Posterior vena cava (tissue), 2 donors: ENCODE measurements at regions not wholly inside any gene's neighbourhood (a gene's known extent, or its start where the extent isn't known, plus 50 kb on each side); places are given as distances from the start of the nearest gene placed in this dataset.
"Not testable (repeated sequence)": the region's sequence is repeated elsewhere in the genome, so short reads cannot be mapped to it uniquely, and the experiment has no call there.

Source experiments
- DNase-seq: peaks from one replicate; pipeline ENCODE4 v3.0.0-alpha.2; 2020; ENCODE audit warnings: low spot score
- intact Hi-C, 2 donors: fragments of 100-400 bp; cut with DNase I; formaldehyde crosslinking; loops; one replicate each; pipeline versions ENCODE4 v1.14.1 to v1.14.2; 2022 to 2023
- donor health status: DM: yes; HTN: yes; CAD: no.
- donor health status: DM: yes; HTN: yes; CAD: no.

DNA sequence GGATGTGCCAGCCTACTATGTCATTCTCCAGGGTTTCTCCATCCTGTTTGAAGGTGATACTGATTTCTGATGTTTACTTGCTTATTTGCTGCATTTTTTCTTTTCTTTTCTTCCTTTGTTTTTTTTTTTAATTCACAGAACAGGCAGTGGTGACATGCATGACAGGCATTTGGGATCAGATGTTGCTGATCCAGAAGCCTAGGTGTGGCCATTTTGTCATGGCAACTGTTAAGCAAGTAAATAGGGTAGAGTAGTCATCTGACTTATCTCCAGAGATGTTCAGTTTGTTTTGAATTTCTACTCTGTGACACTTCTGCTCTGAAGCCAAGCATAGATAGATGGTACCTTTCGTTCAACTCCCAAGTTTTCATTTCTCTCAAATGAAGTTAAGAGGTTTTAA, 85.4 kb upstream of the IKBKE start:
- DNase-seq, intact Hi-C loops: not testable (repeated sequence)

DNA sequence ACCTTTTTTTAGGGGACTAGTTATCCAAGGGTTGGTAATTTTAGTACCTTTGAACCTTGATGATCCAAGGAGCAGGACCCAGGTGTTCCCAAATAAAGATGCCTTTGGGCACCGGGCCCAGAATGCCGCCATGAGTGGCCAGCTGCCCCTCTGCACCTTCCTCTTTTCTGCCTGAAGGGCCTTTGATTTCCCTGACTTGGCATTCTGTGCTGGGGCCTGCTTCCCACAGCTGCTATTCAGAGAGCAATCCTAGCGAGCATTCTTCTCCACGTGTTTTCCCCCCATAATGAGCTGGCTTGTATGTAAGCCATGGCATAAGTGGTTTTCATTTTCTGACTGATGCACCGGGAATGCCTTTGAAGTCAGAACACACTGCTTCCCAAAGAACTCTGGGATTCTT, 82.6 kb upstream of the IKBKE start:
- intact Hi-C loops, DNase-seq: not testable (repeated sequence)

DNA sequence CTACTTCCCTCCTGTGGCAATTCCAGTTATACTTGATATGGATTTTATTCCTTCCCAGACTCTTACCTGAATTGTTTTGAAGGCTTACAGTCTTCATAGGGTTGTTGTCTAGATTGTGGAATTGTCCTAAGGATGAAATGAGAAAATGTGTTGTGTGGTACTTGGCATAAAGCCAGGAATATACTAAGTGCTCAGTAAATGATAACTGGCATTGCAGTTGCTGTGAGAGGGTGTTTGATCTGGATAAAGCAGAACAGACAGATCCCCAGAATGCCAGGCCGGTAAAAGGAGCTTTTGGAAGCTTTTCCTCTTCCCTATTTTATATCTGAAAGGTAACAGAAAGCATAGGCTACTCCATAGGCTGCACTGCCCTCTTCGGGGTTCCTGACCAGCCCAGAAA, 78.4 kb upstream of the IKBKE start:
- DNase-seq, intact Hi-C loops: not testable (repeated sequence)

DNA sequence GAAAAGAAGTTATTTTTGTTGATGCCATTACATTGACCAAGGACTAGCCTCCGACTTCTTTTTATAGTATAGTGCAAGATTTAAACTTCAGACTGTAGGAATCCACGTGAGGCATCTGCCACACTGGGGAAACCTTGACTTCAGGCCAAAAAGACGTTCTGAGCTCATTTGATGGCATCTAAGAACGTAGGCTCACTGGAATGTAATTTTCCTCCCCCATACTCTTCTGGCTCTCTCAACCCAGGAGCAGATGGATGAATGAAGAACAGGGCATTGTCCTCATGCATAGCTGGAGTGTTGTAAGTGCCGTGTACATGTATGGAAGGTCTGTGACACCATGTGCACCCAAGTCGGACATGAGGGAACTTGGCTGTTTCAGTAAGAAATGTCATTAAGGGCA, 72.8 kb upstream of the IKBKE start:
- intact Hi-C loops, DNase-seq: not testable (repeated sequence)

DNA sequence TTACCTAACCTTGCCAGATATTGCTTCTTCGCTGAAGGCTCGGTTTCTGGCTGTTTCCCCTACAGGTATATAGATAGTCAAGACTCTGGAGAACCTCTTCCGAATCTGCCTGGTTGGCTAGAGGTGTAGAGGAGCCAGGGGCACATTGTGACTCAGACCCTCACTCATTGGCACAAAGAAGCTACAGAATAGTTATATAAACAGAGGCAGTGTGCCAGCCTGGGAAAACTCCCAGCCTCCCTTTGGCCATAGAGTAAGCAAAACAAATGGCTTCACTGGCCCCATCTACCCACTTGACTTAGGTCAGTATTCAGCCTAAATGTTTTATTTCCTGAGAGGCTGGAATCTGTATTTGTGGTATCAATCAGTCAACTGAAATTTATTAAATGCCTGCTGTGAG, 72.0 kb upstream of the IKBKE start:
- DNase-seq, intact Hi-C loops: not testable (repeated sequence)

DNA sequence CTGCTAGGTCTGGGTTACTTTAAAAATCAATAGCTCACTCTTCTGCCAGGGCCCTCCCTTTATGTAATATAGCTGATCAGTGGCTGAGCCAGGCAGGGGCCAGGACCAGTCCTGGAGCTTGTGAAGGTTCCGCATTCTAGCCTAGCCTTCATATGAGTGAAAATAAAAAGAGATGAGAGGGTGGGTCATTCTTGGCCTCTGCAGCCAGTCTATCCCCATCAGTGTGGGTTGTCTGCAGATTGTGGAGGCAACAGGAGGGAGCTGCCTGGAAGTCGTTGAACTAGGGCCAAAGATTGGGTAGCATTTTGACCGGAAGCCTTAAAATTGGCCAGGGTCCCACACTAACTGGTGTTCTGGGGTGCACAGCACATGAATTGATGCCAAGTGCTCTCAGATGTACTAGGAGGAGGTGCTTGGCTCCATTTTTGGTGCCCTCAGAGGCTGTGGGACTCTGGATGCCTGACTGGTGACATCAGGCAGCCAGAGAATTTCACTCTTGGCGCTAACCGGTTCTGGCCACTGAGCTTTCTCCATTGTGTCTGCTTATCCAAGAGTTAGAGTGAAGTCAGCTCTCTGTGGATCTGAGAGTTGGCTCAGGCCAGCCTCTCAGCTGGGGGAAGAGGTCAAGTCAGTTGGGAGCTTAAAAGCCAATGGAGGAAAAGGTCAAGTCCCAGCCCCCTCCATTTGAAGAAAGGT, 66.5 kb upstream of the IKBKE start:
- DNase-seq, intact Hi-C loops: not testable (repeated sequence)

DNA sequence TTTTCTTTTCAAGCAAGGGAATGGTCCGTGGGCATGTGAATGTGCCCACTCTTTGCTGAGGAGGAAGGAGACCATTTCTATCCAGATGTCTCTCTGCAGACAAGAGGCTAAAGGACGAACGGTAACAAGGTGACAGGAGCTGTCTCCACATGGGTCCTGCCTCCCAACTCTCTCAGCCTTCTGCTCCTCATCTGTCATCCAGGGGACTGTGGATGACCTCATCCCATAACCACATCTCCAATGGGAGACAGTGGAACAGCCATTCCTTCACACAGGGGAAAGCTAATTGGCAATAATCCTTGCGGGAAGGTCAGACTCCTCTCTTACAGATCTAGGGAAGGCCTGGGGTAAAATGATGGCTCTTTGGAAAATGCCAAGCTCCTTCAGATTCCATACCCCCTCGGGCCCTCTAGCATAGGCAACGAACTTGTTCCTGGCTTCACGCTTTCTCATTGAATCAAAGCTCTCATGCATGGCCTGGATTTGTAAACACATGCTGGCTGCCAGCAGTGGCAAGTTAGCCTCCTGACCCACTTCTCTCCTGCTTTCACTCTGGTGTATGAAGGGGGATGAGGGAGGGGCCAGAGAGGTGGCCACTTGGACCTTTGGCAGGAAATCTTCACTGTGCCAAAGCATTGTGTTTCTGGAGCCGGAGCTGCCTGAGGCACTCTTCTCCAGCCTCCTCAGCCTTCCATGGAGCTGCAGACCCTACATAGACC, 65.8 kb upstream of the IKBKE start:
- DNase-seq, intact Hi-C loops: not testable (repeated sequence)

DNA sequence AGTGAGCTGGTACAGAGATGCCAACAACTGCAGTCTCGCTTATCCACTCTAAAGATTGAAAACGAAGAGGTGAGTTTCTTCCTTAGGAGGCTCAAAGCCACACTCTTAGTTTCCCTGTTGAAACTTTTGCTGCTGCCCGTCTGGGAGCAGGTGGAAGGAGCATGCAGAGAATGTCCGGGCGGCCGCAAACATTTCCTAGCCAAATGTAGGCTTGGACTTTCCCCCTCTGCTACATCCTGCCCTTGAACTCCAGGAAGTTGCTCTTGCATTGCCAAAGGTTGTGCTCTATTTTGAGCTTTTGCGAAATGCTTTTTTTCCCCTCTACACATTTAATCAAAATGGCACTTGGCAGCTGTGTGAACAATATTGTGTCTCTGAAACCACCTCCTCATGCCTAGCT, 65.0 kb upstream of the IKBKE start:
- DNase-seq, intact Hi-C loops: not testable (repeated sequence)

DNA sequence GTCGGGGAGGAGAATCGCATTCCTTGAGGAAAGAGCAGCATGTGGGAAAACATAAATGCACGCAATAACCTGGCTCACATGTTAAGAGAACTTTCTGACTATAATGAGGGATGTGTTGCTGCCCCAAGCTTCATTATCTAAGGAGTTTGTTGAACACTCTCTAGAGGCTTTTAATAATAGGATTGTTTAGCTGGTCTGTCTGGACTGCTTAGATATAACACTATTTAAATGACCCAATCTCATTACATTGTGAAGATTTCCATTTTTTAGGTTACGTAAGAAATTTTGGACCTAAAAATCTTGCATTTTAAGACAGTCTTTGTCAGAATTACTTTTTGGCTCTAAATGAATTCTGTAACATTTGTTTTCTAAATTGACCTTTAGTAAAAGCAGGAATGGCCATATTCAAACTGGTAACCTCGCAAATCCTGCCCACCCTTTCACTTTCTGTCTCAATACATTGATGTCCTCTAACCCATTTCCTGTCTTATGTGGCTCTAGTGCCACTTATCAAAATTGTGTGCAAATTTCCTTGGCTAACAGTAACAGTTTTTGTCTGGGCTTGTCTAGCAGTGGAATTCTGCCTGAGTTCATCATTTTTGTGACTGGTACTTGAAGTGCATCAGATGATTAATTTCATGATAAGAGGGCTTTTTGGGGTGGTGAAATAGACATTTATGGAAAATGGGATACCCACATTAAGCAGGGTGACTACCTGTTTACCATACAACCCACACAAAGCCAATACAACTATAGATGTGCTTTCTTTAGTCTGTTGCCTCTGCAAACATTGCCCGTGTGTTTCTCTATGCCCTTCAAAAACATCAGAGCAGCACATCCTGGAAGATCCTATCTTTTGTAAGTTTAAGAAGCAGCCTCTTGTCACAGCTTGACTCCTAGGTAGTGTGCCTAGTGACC, 61.6 kb upstream of the IKBKE start:
- DNase-seq, intact Hi-C loops: not testable (repeated sequence)

DNA sequence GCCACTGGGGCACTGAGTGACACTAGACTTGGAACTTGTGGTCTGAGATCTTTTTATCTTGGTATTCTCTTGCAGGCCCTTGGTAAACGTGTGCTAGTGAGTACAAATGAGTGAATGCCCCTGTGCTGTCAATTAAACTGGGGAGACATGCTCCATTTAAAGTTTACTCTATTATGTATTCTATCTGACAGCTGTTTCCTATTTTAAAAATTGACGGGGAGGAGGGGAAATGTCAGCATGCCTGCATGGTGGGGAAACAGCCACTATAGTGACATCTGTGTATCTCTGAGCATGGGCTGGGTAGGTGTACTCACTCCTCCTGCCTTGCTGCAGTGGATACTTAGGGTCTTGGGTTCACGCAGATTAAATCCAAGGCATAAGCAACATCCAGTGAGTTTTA, 59.0 kb upstream of the IKBKE start:
- DNase-seq: no peak
- intact Hi-C loops: no loop called here

DNA sequence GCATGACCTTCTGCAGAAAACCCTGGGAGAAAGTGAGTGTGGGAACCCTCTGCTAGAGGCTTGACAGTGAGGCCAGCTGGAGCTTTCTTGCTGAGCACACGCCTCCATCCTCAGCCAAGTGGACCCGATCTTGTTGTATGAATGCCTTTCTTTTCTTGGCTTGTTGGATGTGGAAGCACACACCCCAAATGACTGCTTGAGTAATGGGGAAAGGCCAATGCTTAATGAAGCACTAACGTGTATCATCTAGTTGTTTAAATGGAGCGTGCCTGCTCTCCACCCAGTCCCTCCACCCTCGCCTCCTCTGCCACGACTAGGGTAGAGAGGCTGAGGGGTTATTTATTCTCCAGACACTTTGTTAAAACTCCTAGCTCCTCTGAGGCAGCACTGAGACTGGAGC, 54.3 kb upstream of the IKBKE start:
- DNase-seq: no peak
- intact Hi-C loops: no loop called here

DNA sequence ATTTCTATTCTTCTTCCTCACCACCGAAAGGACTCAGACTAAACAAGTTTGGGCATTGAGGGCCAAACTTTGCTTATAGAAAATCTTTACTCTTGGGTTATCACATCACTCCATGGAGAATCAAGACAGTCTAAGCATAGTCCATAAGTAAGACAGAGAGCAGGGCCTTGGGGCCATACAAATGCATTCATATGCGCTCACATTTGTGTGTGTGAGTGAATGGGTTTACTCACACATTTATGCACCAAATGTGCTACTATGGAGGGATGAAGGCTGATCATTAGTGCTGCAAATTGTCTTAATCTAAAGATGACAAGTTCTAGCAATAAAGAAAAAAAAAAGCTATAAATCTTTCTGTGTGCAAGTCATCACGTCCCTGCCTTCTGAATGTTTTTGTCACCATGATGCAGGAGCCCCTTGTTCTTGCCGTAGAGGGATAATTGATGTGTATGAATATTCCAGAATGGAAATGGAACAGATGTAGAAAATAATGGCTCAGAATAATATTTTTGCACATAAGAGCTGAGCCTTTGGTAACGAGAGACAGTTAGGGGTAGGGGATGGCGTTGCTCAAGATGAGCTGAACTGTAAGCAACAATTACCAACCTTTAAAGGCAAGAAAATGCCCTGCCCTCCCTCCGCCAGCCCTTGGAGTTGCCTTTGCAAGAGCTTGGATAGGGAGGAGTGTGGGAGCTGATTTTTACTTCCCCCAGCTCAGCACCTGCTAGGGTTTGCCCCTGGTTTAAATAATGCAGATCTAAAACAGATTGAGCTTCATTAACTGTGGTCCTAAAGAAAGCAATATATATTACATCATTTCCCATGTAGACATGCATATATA, 52.3 kb upstream of the IKBKE start:
- intact Hi-C loops: no loop called here
- no peak for DNase-seq

DNA sequence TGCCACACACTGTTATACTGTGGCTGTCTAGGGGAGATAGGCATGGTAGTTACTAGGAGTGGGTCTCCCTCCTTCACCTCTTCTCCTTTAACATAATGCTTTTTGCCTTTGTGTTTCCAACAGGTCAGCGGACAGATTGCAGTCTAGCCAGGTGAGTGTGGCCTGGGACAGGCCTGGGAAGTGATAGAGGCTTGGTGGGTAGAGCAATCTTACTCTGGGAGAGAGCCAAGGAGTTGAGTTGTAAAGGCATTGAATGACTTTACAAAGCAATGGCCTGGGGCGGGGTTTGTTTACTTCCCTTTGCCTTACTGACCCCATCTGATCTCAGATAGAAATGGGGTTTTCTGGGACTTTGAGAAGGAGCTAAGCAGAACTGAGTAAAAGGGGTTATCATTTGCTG, 51.0 kb upstream of the IKBKE start:
- no peak for DNase-seq
- intact Hi-C loops: no loop called here

DNA sequence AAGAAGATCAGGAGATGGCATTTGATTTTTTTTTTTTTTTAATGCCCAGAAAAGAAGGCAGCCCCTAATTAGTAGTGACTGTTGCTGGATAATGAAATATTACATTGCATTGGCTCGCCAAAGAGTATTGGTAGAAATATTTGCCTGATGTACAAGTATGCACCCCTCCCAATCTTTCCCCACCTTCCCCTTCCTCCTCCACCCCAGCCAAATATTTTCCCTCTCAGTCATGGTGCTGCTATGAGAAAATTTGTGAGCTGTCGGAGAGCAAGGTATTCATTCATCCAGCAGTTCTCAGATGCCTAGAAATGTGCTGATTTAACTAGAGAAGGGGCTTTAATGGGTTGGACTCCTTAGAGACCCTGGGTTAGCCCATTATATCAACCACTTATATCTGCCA, 50.5 kb upstream of the IKBKE start:
- no peak for DNase-seq
- intact Hi-C loops: no loop called here

DNA sequence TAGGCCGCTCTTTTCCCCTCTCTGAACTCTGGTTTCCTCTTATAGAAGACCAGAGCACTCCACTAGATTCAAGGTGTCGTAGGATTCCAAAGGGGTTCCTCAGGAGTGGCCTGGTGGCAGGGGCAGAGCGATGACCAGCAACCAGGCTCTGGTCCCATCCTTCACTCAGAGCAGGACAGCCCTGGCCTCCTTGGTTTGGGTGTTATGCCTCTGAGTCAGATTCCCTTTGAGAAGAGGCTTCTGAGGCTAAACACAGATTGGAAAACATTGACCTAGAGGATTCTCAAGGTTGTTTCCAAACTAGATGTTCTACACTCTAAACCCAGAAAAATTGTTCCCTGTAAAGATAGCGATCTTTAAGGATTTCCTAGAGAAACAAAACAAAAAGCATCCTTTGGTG, 49.8 kb upstream of the IKBKE start:
- DNase-seq: no peak
- intact Hi-C loops: no loop called here
